Choroid plexus epithelial cell (primary cell): ENCODE measurements at regions not wholly inside any gene's neighbourhood (a gene's known extent, or its start where the extent isn't known, plus 50 kb on each side); places are given as distances from the start of the nearest gene placed in this dataset.

Source experiments
- DNase-seq: peaks from one replicate; pipeline ENCODE4 v3.0.0-alpha.2; 2010; ENCODE audit warnings: low read depth
- H3K4me3 ChIP-seq: 2 replicates; pipeline ENCODE4 v1.5.1; 2011; ENCODE audit warnings: low read depth, mild to moderate bottlenecking, control low read depth, low read length, moderate library complexity
- TF ChIP-seq, protein P1 (sequence below): conservative IDR thresholded peaks from 2 replicates; pipeline ENCODE4 v1.5.1; 2011; ENCODE audit warnings: low read depth, mild to moderate bottlenecking, control low read depth, inconsistent platforms, low read length, moderate library complexity

- TF ChIP-seq, protein P1, sequence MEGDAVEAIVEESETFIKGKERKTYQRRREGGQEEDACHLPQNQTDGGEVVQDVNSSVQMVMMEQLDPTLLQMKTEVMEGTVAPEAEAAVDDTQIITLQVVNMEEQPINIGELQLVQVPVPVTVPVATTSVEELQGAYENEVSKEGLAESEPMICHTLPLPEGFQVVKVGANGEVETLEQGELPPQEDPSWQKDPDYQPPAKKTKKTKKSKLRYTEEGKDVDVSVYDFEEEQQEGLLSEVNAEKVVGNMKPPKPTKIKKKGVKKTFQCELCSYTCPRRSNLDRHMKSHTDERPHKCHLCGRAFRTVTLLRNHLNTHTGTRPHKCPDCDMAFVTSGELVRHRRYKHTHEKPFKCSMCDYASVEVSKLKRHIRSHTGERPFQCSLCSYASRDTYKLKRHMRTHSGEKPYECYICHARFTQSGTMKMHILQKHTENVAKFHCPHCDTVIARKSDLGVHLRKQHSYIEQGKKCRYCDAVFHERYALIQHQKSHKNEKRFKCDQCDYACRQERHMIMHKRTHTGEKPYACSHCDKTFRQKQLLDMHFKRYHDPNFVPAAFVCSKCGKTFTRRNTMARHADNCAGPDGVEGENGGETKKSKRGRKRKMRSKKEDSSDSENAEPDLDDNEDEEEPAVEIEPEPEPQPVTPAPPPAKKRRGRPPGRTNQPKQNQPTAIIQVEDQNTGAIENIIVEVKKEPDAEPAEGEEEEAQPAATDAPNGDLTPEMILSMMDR: no peak
- DNase-seq: no peak
- no peak overlapping the region for H3K4me3 ChIP-seq
These were observed 92.0 kb upstream of the PAX1 start for GRCh38 chr20:21613512-21613911.

DNA sequence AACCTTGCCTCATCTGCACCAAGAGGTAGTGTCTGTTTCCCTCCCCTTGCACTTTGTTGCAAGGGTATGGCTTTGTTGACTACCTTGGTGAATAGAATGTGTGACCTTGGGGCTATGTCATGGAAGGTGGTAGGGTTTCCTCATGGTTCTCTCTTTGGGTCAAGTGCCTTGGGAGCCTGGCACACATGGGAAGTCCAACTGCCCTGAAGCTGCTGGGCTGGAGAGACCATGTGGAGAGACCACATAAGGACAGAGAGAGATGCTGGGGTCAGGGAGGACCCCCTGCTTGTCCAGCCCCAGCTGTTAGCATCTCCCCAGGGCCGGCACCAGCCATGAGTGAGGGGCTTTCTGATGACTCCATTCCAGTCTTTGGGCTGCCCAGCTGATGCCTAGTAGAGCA, 95.5 kb upstream of the PAX1 start:
- TF ChIP-seq, protein P1: no peak
- H3K4me3 ChIP-seq: no peak overlapping the region
- no peak for DNase-seq

DNA sequence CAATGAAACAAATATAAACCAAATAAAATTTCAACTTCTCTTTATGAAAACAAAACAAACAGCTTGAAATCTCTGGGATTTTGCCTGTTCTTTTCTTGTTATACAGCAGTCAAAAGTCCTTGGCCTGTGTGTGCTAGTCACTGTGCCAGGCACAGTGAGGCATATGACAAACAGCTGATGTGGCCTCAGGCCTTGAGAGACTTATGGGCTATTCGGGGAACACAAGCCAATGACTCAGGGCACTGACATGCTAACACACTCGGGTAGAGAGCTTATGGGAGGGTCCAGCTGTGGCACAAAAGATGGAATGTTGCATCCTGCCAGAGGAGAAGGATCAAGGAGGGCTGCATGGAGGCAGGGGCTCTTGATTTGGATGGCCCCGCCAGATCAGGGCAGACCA, 95.4 kb upstream of the NKX2-2 start:
- no peak for DNase-seq
- no peak overlapping the region for H3K4me3 ChIP-seq
- TF ChIP-seq, protein P1: no peak

- TF ChIP-seq, protein P1: no peak
- no peak for DNase-seq
- no peak overlapping the region for H3K4me3 ChIP-seq
These were observed 94.9 kb upstream of the NKX2-2 start for GRCh38 chr20:21608777-21609176.

GRCh38 chr20:21607971-21608725, 94.3 kb upstream of the NKX2-2 start:
- H3K4me3 ChIP-seq: no peak overlapping the region
- TF ChIP-seq, protein P1: no peak
- DNase-seq: no peak

DNA sequence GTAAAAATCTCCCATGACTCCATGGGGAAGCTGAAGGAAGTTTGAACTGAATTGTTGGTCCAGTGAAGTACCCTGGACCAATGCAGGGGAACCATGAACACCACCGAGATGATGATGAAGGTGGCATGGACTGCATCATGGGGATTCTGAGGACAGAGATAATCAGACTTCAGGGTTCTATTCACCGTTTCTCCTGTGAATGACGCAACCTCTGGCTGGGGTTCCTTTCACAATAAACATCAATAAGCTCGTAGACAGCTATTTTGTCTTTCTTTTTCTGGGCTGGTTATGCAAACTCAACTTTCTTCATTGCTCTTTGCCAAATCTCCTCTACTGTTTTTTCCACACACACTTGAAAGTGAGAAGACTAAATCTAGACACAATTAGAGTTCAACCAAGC, 87.9 kb upstream of the NKX2-2 start:
- TF ChIP-seq, protein P1: no peak
- DNase-seq: no peak
- H3K4me3 ChIP-seq: no peak overlapping the region

DNA sequence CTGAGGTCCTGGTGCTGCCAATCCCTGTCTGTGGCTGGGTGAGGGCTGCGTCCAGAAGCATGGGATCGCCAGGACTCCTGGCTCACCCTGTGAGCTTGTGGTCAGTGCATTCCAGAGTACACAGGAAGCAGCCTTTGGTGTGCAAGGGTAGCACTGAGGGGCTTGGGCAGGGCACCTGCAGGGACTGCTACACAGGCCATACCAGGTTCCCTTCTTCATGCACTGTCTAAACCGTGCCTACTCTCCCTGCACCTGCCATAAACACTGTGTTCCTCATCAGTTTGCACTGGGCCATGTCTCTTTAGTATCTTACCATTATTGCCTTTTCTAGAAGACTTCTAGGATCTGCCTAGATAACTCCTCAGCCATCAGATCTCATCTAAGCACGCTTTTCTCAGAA, 72.8 kb upstream of the NKX2-2 start:
- TF ChIP-seq, protein P1: no peak
- no peak for DNase-seq
- H3K4me3 ChIP-seq: no peak overlapping the region
